Transverse colon (tissue), 3 donors: ENCODE measurements at regions not wholly inside any gene's neighbourhood (a gene's known extent, or its start where the extent isn't known, plus 50 kb on each side); places are given as distances from the start of the nearest gene placed in this dataset.

ENCODE experiments used
- EP300 ChIP-seq: sonication (generic); formaldehyde crosslinking; IDR thresholded peaks from one replicate; pipeline ENCODE4 v1.6.1; 2017; ENCODE audit warnings: antibody characterized with exemption, low read depth
- TF ChIP-seq, protein P1 (sequence below), 5 experiments: fragments of 200-600 bp in 3 of 5; fragments of 450-650 bp in 2 of 5; sonication (generic) in 3 of 5; IDR thresholded peaks; 1 replicate in 2 of 5; 2 replicates in 3 of 5; pipeline ENCODE4 v1.5.1; 2016 to 2017; ENCODE audit warnings: antibody characterized with exemption in 5 of 5, inconsistent platforms in 3 of 5, mild to moderate bottlenecking in 2 of 5, moderate library complexity in 1 of 5

DNA sequence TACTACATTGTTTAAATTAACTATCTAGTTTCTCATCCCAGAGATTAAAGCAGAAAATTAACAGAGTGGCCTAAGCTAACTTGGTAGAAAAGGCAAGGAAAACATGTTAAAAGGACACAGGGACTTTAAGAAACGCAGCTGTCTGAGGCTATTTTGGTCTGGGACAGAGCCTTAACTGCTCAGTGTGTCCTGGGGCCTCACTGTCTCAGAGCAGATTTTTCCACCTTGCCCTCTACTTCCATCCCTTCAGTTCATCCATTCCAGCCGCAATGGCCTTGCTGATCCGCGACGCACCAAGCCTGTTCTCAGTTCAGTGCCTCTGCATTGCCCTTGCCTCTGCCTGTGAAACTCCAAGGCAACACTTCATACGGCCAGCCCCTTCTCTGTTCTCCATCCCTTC is 114.9 kb upstream of the OSR1 start:
- TF ChIP-seq, protein P1, sequence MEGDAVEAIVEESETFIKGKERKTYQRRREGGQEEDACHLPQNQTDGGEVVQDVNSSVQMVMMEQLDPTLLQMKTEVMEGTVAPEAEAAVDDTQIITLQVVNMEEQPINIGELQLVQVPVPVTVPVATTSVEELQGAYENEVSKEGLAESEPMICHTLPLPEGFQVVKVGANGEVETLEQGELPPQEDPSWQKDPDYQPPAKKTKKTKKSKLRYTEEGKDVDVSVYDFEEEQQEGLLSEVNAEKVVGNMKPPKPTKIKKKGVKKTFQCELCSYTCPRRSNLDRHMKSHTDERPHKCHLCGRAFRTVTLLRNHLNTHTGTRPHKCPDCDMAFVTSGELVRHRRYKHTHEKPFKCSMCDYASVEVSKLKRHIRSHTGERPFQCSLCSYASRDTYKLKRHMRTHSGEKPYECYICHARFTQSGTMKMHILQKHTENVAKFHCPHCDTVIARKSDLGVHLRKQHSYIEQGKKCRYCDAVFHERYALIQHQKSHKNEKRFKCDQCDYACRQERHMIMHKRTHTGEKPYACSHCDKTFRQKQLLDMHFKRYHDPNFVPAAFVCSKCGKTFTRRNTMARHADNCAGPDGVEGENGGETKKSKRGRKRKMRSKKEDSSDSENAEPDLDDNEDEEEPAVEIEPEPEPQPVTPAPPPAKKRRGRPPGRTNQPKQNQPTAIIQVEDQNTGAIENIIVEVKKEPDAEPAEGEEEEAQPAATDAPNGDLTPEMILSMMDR (IDR thresholded peaks at IDR 0.05), result no peak
- TF ChIP-seq EP300, result no peak
